ENCODE measurements at regions not wholly inside any gene's neighbourhood (a gene's known extent, or its start where the extent isn't known, plus 50 kb on each side); places are given as distances from the start of the nearest gene placed in this dataset.

DNA sequence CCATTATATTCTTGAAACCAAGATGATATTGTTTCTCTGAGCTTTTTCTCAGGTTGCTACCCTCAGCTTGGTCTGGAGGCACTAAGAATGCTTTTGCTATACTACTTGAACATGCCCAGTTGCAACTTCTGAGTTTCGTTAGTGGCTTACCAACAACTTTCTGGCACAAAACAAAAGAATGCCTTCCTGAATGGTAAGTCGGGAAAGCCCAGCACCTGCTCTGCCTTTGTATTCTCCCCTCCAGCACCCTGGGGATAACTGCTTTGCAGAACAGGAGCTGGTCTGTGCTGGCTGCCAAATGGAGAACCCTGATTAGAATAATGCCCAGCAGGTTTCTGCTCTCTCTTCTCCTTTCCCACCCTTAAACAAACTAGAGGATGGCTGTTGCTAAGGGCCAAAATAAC, 149.3 kb downstream of the TGFB2 start:
- TF ChIP-seq JUND (IDR thresholded peaks at IDR 0.05; ENCODE audit: low read depth), result no peak
- in situ Hi-C loops (cut with HindIII; ENCODE audit: low pct_unique_long_range_greater_than_20kb, low sequenced_read_pairs), result no loop called here
- no peak for DNase-seq (ENCODE audit: low read depth in 1 of 2, low spot score in 1 of 2)

DNA sequence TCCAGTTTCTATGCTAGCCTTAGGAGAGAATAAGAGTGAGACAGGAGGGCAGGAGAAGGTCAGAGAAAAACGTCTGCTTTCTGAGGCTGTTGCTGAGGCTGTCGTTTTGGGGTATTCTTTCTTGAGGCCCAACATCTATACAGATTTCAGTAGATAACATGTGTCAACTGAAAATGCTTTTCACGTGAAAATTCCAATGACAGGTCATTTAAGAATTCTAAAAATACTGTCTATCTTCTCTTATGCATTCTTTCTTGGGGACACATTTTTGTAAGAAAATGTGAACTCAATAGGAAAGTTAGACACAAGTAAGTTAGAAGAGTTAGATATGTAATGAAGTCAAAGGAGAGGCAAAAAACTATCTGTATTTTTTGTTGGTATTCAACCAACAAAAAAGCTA, 150.8 kb downstream of the TGFB2 start:
- in situ Hi-C loops (cut with HindIII; ENCODE audit: low pct_unique_long_range_greater_than_20kb, low sequenced_read_pairs), result no loop called here
- no peak for TF ChIP-seq JUND (IDR thresholded peaks at IDR 0.05; ENCODE audit: low read depth)

GRCh38 chr1:218496561-218496960, 151.4 kb downstream of the TGFB2 start:
- peak; percentile 26; the same call in 1 of the 2 replicates for TF ChIP-seq JUND (IDR thresholded peaks at IDR 0.05; ENCODE audit: low read depth)
- in situ Hi-C loops (cut with HindIII; ENCODE audit: low pct_unique_long_range_greater_than_20kb, low sequenced_read_pairs), result no loop called here
- DNase-seq (ENCODE audit: low read depth in 1 of 2, low spot score in 1 of 2), result peak in 1 of 2 experiments; percentile 86

More for the DNA sequence above, 150.8 kb downstream of the TGFB2 start:
- DNase-seq (ENCODE audit: low read depth in 1 of 2, low spot score in 1 of 2), result no peak

GRCh38 chr1:218498056-218498938, 153.2 kb downstream of the TGFB2 start:
- TF ChIP-seq JUND (IDR thresholded peaks at IDR 0.05; ENCODE audit: low read depth), result 0 out of 2 replicates have a peak, but pooled peaks have one; percentile 27
- DNase-seq (ENCODE audit: low read depth in 1 of 2, low spot score in 1 of 2), result peak in 1 of 2 experiments; percentile 70
- in situ Hi-C loops (cut with HindIII; ENCODE audit: low pct_unique_long_range_greater_than_20kb, low sequenced_read_pairs), result no loop called here

- DNase-seq (ENCODE audit: low read depth in 1 of 2, low spot score in 1 of 2), result no peak
Observed at GRCh38 chr1:218499011-218499691, 154.0 kb downstream of the TGFB2 start.

GRCh38 chr1:218499911-218500310, 154.8 kb downstream of the TGFB2 start:
- TF ChIP-seq JUND (IDR thresholded peaks at IDR 0.05; ENCODE audit: low read depth), result no peak
- in situ Hi-C loops (cut with HindIII; ENCODE audit: low pct_unique_long_range_greater_than_20kb, low sequenced_read_pairs), result no loop called here
- no peak for DNase-seq (ENCODE audit: low read depth in 1 of 2, low spot score in 1 of 2)

More at GRCh38 chr1:218499011-218499691, 154.0 kb downstream of the TGFB2 start:
- in situ Hi-C loops (cut with HindIII; ENCODE audit: low pct_unique_long_range_greater_than_20kb, low sequenced_read_pairs), result no loop called here
- TF ChIP-seq JUND (IDR thresholded peaks at IDR 0.05; ENCODE audit: low read depth), result no peak

GRCh38 chr1:218501161-218501560, 156.0 kb downstream of the TGFB2 start:
- in situ Hi-C loops (cut with HindIII; ENCODE audit: low pct_unique_long_range_greater_than_20kb, low sequenced_read_pairs), result no loop called here
- no peak for TF ChIP-seq JUND (IDR thresholded peaks at IDR 0.05; ENCODE audit: low read depth)
- DNase-seq (ENCODE audit: low read depth in 1 of 2, low spot score in 1 of 2), result no peak

- in situ Hi-C loops (cut with HindIII; ENCODE audit: low pct_unique_long_range_greater_than_20kb, low sequenced_read_pairs), result no loop called here
- TF ChIP-seq JUND (IDR thresholded peaks at IDR 0.05; ENCODE audit: low read depth), result no peak
- no peak for DNase-seq (ENCODE audit: low read depth in 1 of 2, low spot score in 1 of 2)
Observed at GRCh38 chr1:218502383-218502782, 157.2 kb downstream of the TGFB2 start.

- TF ChIP-seq JUND (IDR thresholded peaks at IDR 0.05; ENCODE audit: low read depth), result no peak
- no peak for DNase-seq (ENCODE audit: low read depth in 1 of 2, low spot score in 1 of 2)
- in situ Hi-C loops (cut with HindIII; ENCODE audit: low pct_unique_long_range_greater_than_20kb, low sequenced_read_pairs), result no loop called here
Observed at GRCh38 chr1:218503102-218503501, 158.0 kb downstream of the TGFB2 start.

GRCh38 chr1:218507355-218508002, 162.3 kb downstream of the TGFB2 start:
- in situ Hi-C loops (cut with HindIII; ENCODE audit: low pct_unique_long_range_greater_than_20kb, low sequenced_read_pairs), result no loop called here
- DNase-seq (ENCODE audit: low read depth in 1 of 2, low spot score in 1 of 2), result no peak
- no peak for TF ChIP-seq JUND (IDR thresholded peaks at IDR 0.05; ENCODE audit: low read depth)

- in situ Hi-C loops (cut with HindIII; ENCODE audit: low pct_unique_long_range_greater_than_20kb, low sequenced_read_pairs), result no loop called here
- TF ChIP-seq JUND (IDR thresholded peaks at IDR 0.05; ENCODE audit: low read depth), result no peak
- DNase-seq (ENCODE audit: low read depth in 1 of 2, low spot score in 1 of 2), result no peak
Observed at GRCh38 chr1:218510153-218510772, 165.1 kb downstream of the TGFB2 start.

DNA sequence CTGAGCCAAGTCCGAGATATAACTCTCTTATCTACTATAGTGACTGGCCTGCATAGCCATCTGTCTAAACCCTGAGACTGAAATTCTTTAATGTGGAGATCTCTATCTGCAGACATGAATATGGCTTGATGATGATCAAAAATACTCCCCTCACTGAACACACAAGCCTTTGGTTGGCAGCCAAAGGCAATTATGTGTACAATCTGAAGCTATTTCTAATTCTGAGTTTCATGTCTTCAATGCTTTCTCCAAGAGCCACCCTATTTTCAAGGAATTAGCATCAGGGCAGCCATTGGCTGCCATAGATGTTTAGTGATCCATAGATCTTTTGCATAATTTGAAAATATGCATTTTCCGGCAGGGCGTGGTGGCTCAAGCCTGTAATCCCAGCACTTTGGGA, 168.2 kb downstream of the TGFB2 start:
- no peak for DNase-seq (ENCODE audit: low read depth in 1 of 2, low spot score in 1 of 2)
- in situ Hi-C loops (cut with HindIII; ENCODE audit: low pct_unique_long_range_greater_than_20kb, low sequenced_read_pairs), result no loop called here
- TF ChIP-seq JUND (IDR thresholded peaks at IDR 0.05; ENCODE audit: low read depth), result no peak
